ENCODE measurements at regions not wholly inside any gene's neighbourhood (a gene's known extent, or its start where the extent isn't known, plus 50 kb on each side); places are given as distances from the start of the nearest gene placed in this dataset.

DNA sequence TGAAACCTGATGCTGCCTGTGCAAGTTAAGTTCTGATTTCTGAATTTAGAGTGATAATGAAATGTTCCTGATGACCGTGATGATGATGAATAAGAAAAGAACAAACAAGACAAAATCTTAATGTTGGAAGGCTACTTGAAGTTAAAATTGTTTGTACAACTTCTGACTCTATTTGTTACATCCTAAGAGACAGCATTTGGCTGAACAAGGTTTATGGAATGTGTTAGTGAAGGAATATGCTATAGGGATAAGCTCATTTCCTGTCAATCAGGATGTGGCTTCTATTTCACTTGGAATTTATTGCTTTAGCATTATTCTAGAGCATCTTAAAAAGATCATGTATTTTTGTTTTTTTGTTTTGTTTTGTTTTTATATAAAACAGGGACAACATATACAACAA is 267.5 kb downstream of the FAT4 start (continued):
- no peak for TF ChIP-seq ELF4 (CRISPR knock-in tag; IDR thresholded peaks at IDR 0.05; ENCODE audit: low read depth)
- no peak for TF ChIP-seq E2F5 (CRISPR knock-in tag; IDR thresholded peaks at IDR 0.05)
- TF ChIP-seq PREB (CRISPR knock-in tag; IDR thresholded peaks at IDR 0.05; ENCODE audit: borderline replicate concordance) = no peak
- TF ChIP-seq CREB1 (CRISPR knock-in tag; IDR thresholded peaks at IDR 0.05) = no peak
- no peak for TF ChIP-seq MYBL2 (CRISPR knock-in tag; IDR thresholded peaks at IDR 0.05)
- TF ChIP-seq, protein P1, sequence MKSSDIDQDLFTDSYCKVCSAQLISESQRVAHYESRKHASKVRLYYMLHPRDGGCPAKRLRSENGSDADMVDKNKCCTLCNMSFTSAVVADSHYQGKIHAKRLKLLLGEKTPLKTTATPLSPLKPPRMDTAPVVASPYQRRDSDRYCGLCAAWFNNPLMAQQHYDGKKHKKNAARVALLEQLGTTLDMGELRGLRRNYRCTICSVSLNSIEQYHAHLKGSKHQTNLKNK (CRISPR knock-in tag; IDR thresholded peaks at IDR 0.05) = no peak
- TF ChIP-seq, protein P2, sequence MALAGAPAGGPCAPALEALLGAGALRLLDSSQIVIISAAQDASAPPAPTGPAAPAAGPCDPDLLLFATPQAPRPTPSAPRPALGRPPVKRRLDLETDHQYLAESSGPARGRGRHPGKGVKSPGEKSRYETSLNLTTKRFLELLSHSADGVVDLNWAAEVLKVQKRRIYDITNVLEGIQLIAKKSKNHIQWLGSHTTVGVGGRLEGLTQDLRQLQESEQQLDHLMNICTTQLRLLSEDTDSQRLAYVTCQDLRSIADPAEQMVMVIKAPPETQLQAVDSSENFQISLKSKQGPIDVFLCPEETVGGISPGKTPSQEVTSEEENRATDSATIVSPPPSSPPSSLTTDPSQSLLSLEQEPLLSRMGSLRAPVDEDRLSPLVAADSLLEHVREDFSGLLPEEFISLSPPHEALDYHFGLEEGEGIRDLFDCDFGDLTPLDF (CRISPR knock-in tag; IDR thresholded peaks at IDR 0.05) = no peak
- no peak for TF ChIP-seq GABPB1 (CRISPR knock-in tag; IDR thresholded peaks at IDR 0.05)
- TF ChIP-seq ZNF263 (CRISPR knock-in tag; IDR thresholded peaks at IDR 0.05; ENCODE audit: low read depth) = no peak
- TF ChIP-seq, protein P3, sequence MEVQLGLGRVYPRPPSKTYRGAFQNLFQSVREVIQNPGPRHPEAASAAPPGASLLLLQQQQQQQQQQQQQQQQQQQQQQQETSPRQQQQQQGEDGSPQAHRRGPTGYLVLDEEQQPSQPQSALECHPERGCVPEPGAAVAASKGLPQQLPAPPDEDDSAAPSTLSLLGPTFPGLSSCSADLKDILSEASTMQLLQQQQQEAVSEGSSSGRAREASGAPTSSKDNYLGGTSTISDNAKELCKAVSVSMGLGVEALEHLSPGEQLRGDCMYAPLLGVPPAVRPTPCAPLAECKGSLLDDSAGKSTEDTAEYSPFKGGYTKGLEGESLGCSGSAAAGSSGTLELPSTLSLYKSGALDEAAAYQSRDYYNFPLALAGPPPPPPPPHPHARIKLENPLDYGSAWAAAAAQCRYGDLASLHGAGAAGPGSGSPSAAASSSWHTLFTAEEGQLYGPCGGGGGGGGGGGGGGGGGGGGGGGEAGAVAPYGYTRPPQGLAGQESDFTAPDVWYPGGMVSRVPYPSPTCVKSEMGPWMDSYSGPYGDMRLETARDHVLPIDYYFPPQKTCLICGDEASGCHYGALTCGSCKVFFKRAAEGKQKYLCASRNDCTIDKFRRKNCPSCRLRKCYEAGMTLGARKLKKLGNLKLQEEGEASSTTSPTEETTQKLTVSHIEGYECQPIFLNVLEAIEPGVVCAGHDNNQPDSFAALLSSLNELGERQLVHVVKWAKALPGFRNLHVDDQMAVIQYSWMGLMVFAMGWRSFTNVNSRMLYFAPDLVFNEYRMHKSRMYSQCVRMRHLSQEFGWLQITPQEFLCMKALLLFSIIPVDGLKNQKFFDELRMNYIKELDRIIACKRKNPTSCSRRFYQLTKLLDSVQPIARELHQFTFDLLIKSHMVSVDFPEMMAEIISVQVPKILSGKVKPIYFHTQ (CRISPR knock-in tag; IDR thresholded peaks at IDR 0.05) = no peak
- TF ChIP-seq ATF1 (CRISPR knock-in tag; IDR thresholded peaks at IDR 0.05) = no peak

DNA sequence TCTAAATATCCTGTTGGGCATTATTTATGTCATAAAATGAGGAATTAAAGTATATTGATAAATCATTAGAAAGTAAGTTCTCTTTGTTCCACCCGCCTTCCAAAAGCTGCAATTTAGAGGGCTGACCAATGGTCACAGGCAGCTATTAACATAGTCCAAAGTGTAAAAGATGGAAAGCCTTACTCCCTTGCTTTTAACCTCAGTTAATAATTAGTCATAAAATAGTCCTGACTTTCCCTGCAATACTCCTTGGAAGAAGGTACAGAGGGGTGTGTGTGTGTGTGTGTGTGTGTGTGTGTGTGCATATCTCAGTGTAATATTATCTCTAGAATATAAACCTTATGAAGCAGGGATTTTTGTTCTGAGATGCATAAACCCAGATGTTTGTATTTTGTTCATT is 275.4 kb downstream of the FAT4 start:
- no peaks in the 10 kb centered on the region for H3K27me3 Mint-ChIP-seq (ENCODE audit: low read depth)
- POLR2A ChIA-PET = no interaction called here
- H3K36me3 Mint-ChIP-seq = peaks cover 7% of the 10 kb centered on the region
- ATAC-seq (no peak), DNase-seq (ENCODE audit: low spot score) (no peak)
- no peak overlapping the region for H3K27ac Mint-ChIP-seq
- H3K4me3 Mint-ChIP-seq = no peak overlapping the region
- peaks cover 7% of the 10 kb centered on the region; the same call in 1 of the 2 replicates for H3K4me1 Mint-ChIP-seq
- H3K9me3 Mint-ChIP-seq = peaks cover 10% of the 10 kb centered on the region
- CTCF ChIA-PET = no interaction called here
- TF ChIP-seq SP1 (CRISPR knock-in tag; conservative IDR thresholded peaks at IDR 0.05) = no peak

GRCh38 chr4:125591290-125591689 is 276.5 kb downstream of the FAT4 start:
- peaks cover 7% of the 10 kb centered on the region; the same call in 1 of the 2 replicates for H3K4me1 Mint-ChIP-seq
- peaks cover 7% of the 10 kb centered on the region for H3K36me3 Mint-ChIP-seq
- DNase-seq (ENCODE audit: low spot score) = no peak
- ATAC-seq = no peak
- H3K27ac Mint-ChIP-seq = no peak overlapping the region
- H3K4me3 Mint-ChIP-seq = no peak overlapping the region
- POLR2A ChIA-PET = no interaction called here
- CTCF ChIA-PET = no interaction called here
- H3K27me3 Mint-ChIP-seq (ENCODE audit: low read depth) = no peaks in the 10 kb centered on the region
- no peak for TF ChIP-seq FOXJ3 (CRISPR knock-in tag; IDR thresholded peaks at IDR 0.05; ENCODE audit: borderline replicate concordance)
- no peak for TF ChIP-seq NR1H2 (CRISPR knock-in tag; IDR thresholded peaks at IDR 0.05)
- TF ChIP-seq E2F5 (CRISPR knock-in tag; IDR thresholded peaks at IDR 0.05) = no peak
- TF ChIP-seq NR3C1 (CRISPR knock-in tag; conservative IDR thresholded peaks at IDR 0.05; ENCODE audit: low read depth) = no peak
- TF ChIP-seq ZNF232 (CRISPR knock-in tag; IDR thresholded peaks at IDR 0.05) = no peak
- TF ChIP-seq MYBL2 (CRISPR knock-in tag; IDR thresholded peaks at IDR 0.05) = no peak
- TF ChIP-seq, protein P4, sequence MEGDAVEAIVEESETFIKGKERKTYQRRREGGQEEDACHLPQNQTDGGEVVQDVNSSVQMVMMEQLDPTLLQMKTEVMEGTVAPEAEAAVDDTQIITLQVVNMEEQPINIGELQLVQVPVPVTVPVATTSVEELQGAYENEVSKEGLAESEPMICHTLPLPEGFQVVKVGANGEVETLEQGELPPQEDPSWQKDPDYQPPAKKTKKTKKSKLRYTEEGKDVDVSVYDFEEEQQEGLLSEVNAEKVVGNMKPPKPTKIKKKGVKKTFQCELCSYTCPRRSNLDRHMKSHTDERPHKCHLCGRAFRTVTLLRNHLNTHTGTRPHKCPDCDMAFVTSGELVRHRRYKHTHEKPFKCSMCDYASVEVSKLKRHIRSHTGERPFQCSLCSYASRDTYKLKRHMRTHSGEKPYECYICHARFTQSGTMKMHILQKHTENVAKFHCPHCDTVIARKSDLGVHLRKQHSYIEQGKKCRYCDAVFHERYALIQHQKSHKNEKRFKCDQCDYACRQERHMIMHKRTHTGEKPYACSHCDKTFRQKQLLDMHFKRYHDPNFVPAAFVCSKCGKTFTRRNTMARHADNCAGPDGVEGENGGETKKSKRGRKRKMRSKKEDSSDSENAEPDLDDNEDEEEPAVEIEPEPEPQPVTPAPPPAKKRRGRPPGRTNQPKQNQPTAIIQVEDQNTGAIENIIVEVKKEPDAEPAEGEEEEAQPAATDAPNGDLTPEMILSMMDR (IDR thresholded peaks at IDR 0.05) = no peak
- no peak for TF ChIP-seq FOXK1 (CRISPR knock-in tag; IDR thresholded peaks at IDR 0.05)
- TF ChIP-seq MLX (CRISPR knock-in tag; IDR thresholded peaks at IDR 0.05) = no peak
- TF ChIP-seq CBFB (CRISPR knock-in tag; IDR thresholded peaks at IDR 0.05; ENCODE audit: low read depth) = no peak
- H3K9me3 Mint-ChIP-seq = peaks cover 12% of the 10 kb centered on the region
